NCI-H1105 treated with DMSO at 0.1 percent for 48 hours (cell line): ENCODE measurements at regions not wholly inside any gene's neighbourhood (a gene's known extent, or its start where the extent isn't known, plus 50 kb on each side); places are given as distances from the start of the nearest gene placed in this dataset.
A peak's percentile ranks its signal among the peaks of the same experiment; 100 is the strongest.
"Not testable (repeated sequence)": the region's sequence is repeated elsewhere in the genome, so short reads cannot be mapped to it uniquely, and the experiment has no call there.

ENCODE experiments used
- DNase-seq: peaks from one replicate; lab custom pipeline; 2025; lab: John Stamatoyannopoulos, UW

GRCh38 chr10:30560326-30560725 lies 69.2 kb downstream of the LYZL2 start:
- DNase-seq, result no peak

- no peak for DNase-seq
Observed at GRCh38 chr10:30559180-30559579, 70.4 kb downstream of the LYZL2 start.

GRCh38 chr10:30558411-30558810 lies 71.1 kb downstream of the LYZL2 start:
- no peak for DNase-seq

GRCh38 chr10:30557884-30558283 lies 71.7 kb downstream of the LYZL2 start:
- no peak for DNase-seq

- no peak for DNase-seq
Observed at GRCh38 chr10:30556189-30556588, 73.4 kb downstream of the LYZL2 start.

- DNase-seq, result no peak
Observed at GRCh38 chr10:30555465-30555864, 74.1 kb downstream of the LYZL2 start.

- no peak for DNase-seq
Observed at GRCh38 chr10:30554440-30554825, 75.1 kb downstream of the LYZL2 start.

GRCh38 chr10:30553626-30554439 lies 75.7 kb downstream of the LYZL2 start:
- DNase-seq, result no peak

- DNase-seq, result no peak
Observed at GRCh38 chr10:30553018-30553625, 76.4 kb downstream of the LYZL2 start.

GRCh38 chr10:30550967-30551815 lies 78.4 kb downstream of the LYZL2 start:
- DNase-seq, result no peak

- DNase-seq, result not testable (repeated sequence)
Observed at GRCh38 chr10:30549134-30549687, 80.3 kb downstream of the LYZL2 start.

GRCh38 chr10:30546511-30546910 lies 83.0 kb downstream of the LYZL2 start:
- no peak for DNase-seq

- no peak for DNase-seq
Observed at GRCh38 chr10:30542895-30543288, 86.7 kb downstream of the LYZL2 start.

GRCh38 chr10:30542001-30542894 lies 87.3 kb downstream of the LYZL2 start:
- no peak for DNase-seq

- DNase-seq, result no peak
Observed at GRCh38 chr10:30540276-30540675, 89.3 kb downstream of the LYZL2 start.

GRCh38 chr10:30538086-30538485 lies 91.5 kb downstream of the LYZL2 start:
- no peak for DNase-seq

- DNase-seq, result no peak
Observed at GRCh38 chr10:30537586-30537985, 92.0 kb downstream of the LYZL2 start.

GRCh38 chr10:30537158-30537557 lies 92.4 kb downstream of the LYZL2 start:
- not testable (repeated sequence) for DNase-seq

- peak; percentile 60 for DNase-seq
Observed at GRCh38 chr10:30536578-30536977, 93.0 kb downstream of the LYZL2 start.

- no peak for DNase-seq
Observed at GRCh38 chr10:30535677-30536076, 93.9 kb downstream of the LYZL2 start.

GRCh38 chr10:30534465-30535144 lies 94.9 kb downstream of the LYZL2 start:
- peak; percentile 1 for DNase-seq
